ENCODE measurements at regions not wholly inside any gene's neighbourhood (a gene's known extent, or its start where the extent isn't known, plus 50 kb on each side); places are given as distances from the start of the nearest gene placed in this dataset.
A peak's percentile ranks its signal among the peaks of the same experiment; 100 is the strongest.

GRCh38 chr3:56879436-56880215 lies 77.9 kb upstream of the ARHGEF3 start:
- Histone ChIP-seq H3K27ac (ENCODE audit: low read depth, low read length) (no peak overlapping the region), H3K4me2 (ENCODE audit: low read length) (peak overlapping the region; percentile 29)
- RAD21 ChIA-PET (ENCODE audit: low non-redundant PET in 1 of 2, low total read pairs in 2 of 2, uncharacterized antibody in 2 of 2, unreplicated experiment in 2 of 2) = no interaction called here

More at GRCh38 chr3:56879436-56880215, 77.9 kb upstream of the ARHGEF3 start:
- H3K9me3 ChIP-seq (ENCODE audit: control insufficient read depth in 1 of 2, insufficient read depth in 1 of 2, low read depth in 1 of 2, low read length in 2 of 2) = no peaks in the 10 kb centered on the region
- no peak overlapping the region for H3K4me3 ChIP-seq (replicated peaks in 1 of 2; ENCODE audit: low read depth in 1 of 2, low read length in 2 of 2)
- peaks cover 6 to 35% of the 10 kb centered on the region in 2 experiments for H3K4me1 ChIP-seq (ENCODE audit: control insufficient read depth in 1 of 2, insufficient read depth in 2 of 2, low read length in 2 of 2)
- H2AFZ ChIP-seq (ENCODE audit: low read depth, low read length, poor library complexity, severe bottlenecking) = no peak overlapping the region
- no peaks in the 10 kb centered on the region for H3K36me3 ChIP-seq (ENCODE audit: control insufficient read depth in 1 of 2, insufficient read depth in 2 of 2, low read length in 2 of 2)
- intact Hi-C loops (cut with micrococcal nuclease) = no loop called here
- H4K20me1 ChIP-seq (ENCODE audit: insufficient read depth) = no peaks in the 10 kb centered on the region
- no peaks in the 10 kb centered on the region for H3K27me3 ChIP-seq (ENCODE audit: insufficient read depth, low read length)
- BruUV-seq (replicated peaks) = no TSS peak
- no peaks in the 10 kb centered on the region for H3K9me2 ChIP-seq (ENCODE audit: insufficient read depth)
- ChIA-PET CTCF (no interaction called here), POLR2A (no interaction called here)
- DNase-seq (ENCODE audit: low read depth, low spot score) (no peak), ATAC-seq (no peak)
- H3K79me2 ChIP-seq (ENCODE audit: insufficient read depth, low read length) = no peaks in the 10 kb centered on the region
- H3K9ac ChIP-seq (ENCODE audit: low read length) = no peak overlapping the region
- TF ChIP-seq FOSL1 (IDR thresholded peaks at IDR 0.05; ENCODE audit: low read depth) (peak; percentile 29; the same call in 1 of the 2 replicates), SIN3A (IDR thresholded peaks at IDR 0.05; ENCODE audit: low read depth) (no peak), CTCF (IDR thresholded peaks at IDR 0.05 in 2 of 3, conservative IDR thresholded peaks at IDR 0.05 in 1 of 3; ENCODE audit: borderline replicate concordance in 1 of 3, insufficient read depth in 1 of 3, low read depth in 2 of 3, low read length in 2 of 3) (no peak), JUND (IDR thresholded peaks at IDR 0.05) (0 out of 2 replicates have a peak, but pooled peaks have one; percentile 11)

Measured in HCT116 (cell line).